ENCODE measurements at regions not wholly inside any gene's neighbourhood (a gene's known extent, or its start where the extent isn't known, plus 50 kb on each side); places are given as distances from the start of the nearest gene placed in this dataset.

DNA sequence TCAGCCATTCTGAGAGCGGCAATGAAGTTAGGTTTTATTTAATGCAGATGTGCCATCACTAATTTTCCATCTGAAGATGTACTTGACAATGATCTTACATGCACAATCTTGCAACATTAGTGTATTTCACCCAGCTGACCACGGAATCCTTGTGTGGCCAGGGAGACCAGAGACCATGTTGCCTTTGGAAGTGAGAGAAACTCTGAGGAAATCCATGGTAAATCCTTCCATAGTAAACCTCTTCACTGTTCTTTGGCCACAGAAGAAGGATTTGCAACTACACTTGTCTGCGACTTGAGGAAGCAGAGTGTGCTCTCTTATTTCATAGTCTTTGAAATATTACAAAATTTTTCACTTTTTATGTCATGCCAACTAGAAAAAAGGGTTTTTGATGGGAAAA is 128.4 kb upstream of the IGSF10 start:
- Histone ChIP-seq H2AFZ (ENCODE audit: low read length) (0 out of 2 replicates have a peak overlapping the region, but pooled peaks have one; percentile 9), H2BK15ac (ENCODE audit: low read length) (no peak overlapping the region), H3K4me3 (ENCODE audit: extremely low read depth in 1 of 4, insufficient read depth in 2 of 4, low read depth in 3 of 4, low read length in 4 of 4) (no peak overlapping the region), H3K4me2 (ENCODE audit: insufficient read depth in 1 of 2, low read depth in 2 of 2, low read length in 2 of 2) (no peak overlapping the region), H2AK5ac (ENCODE audit: low read depth, low read length) (no peak overlapping the region), H3K36me3 (ENCODE audit: control insufficient read depth in 2 of 4, insufficient read depth in 4 of 4, low read length in 3 of 4) (no peaks in the 10 kb centered on the region; a peak in 1 of 8 replicates), H3K23ac (ENCODE audit: insufficient read length) (no peak overlapping the region), H3K4me1 (replicated peaks in 1 of 4; ENCODE audit: control insufficient read depth in 3 of 4, insufficient read depth in 4 of 4, low read length in 3 of 4) (peaks cover 0 to 8% (median 1%) of the 10 kb centered on the region in 4 experiments; a peak in 3 of 7 replicates), H4K20me1 (replicated peaks in 1 of 2; ENCODE audit: control insufficient read depth in 1 of 2, insufficient read depth in 2 of 2, low read length in 2 of 2) (no peaks in the 10 kb centered on the region), H2BK20ac (ENCODE audit: low read length) (peak overlapping the region; percentile 6; the same call in 1 of the 2 replicates), H3K9ac (replicated peaks in 1 of 4; ENCODE audit: extremely low read depth in 1 of 4, low read depth in 3 of 4, low read length in 3 of 4) (no peak overlapping the region), H3K27me3 (replicated peaks in 1 of 4; ENCODE audit: control insufficient read depth in 3 of 4, extremely low read depth in 1 of 4, insufficient read depth in 3 of 4, low read length in 3 of 4) (no peaks in the 10 kb centered on the region), H4K8ac (ENCODE audit: extremely low read depth, insufficient read depth, low read length) (no peak overlapping the region), H3K9me3 (ENCODE audit: insufficient read depth in 2 of 2, low read depth in 1 of 2, low read length in 1 of 2) (peaks cover 0 to 6% of the 10 kb centered on the region in 2 experiments; a peak in 2 of 4 replicates), H4K5ac (ENCODE audit: insufficient read length, low read depth, low read length) (peak overlapping the region; percentile 8), H2BK5ac (ENCODE audit: low read depth, low read length) (no peak overlapping the region), H3K18ac (ENCODE audit: extremely low read depth, low read length) (no peak overlapping the region; the same call in 1 of the 2 replicates), H2BK12ac (ENCODE audit: low read depth, low read length) (no peak overlapping the region), H3K79me1 (ENCODE audit: low read depth, low read length) (no peaks in the 10 kb centered on the region), H3K56ac (replicated peaks; ENCODE audit: insufficient read length, low read depth, low read length) (no peak overlapping the region), H3K27ac (ENCODE audit: low read depth, low read length) (no peak overlapping the region), H3K23me2 (ENCODE audit: low read depth, low read length) (no peaks in the 10 kb centered on the region), H4K91ac (replicated peaks; ENCODE audit: insufficient read length, low read length) (no peak overlapping the region), H3K79me2 (ENCODE audit: control insufficient read depth in 1 of 2, insufficient read depth in 2 of 2, low read length in 2 of 2) (no peaks in the 10 kb centered on the region), H3K14ac (ENCODE audit: insufficient read length) (no peak overlapping the region), H2BK120ac (replicated peaks; ENCODE audit: low read depth, low read length) (no peak overlapping the region), H3K4ac (replicated peaks; ENCODE audit: insufficient read length, low read depth, low read length) (no peak overlapping the region)
- POLR2A ChIA-PET (ENCODE audit: partially characterized antibody) = no interaction called here
- 77% methylated on average over 3 of the region's 3 CpGs; no CpG with 5 or more reads in 1 of the 2 experiments for WGBS, 2 experiments (ENCODE audit: extremely low coverage in 1 of 2, insufficient coverage in 1 of 2, insufficient read length in 1 of 2, insufficient replicate concordance in 2 of 2, low coverage in 1 of 2, low lambda C conversion rate in 2 of 2, missing lambda C conversion rate in 1 of 2)
- CTCF ChIA-PET (ENCODE audit: partially characterized antibody) = interaction anchor here (0.8 to 1.5 kb wide), 2 partner anchors 11 to 24 kb away, joined by 3 read pairs; no protein-coding TSS in a partner anchor
- FAIRE-seq (no peak), DNase-seq (ENCODE audit: low read depth in 1 of 2, low spot score in 2 of 2) (no peak)
- TF ChIP-seq, protein P1, sequence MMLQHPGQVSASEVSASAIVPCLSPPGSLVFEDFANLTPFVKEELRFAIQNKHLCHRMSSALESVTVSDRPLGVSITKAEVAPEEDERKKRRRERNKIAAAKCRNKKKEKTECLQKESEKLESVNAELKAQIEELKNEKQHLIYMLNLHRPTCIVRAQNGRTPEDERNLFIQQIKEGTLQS (IDR thresholded peaks at IDR 0.05; ENCODE audit: insufficient read depth, low read depth, low read length) = no peak
- TF ChIP-seq NRF1 (IDR thresholded peaks at IDR 0.05; ENCODE audit: low read depth, low read length) = no peak
- no peak for TF ChIP-seq CREB1 (IDR thresholded peaks at IDR 0.05)
- no peak for TF ChIP-seq HDAC2 (IDR thresholded peaks at IDR 0.05; ENCODE audit: borderline replicate concordance in 1 of 2, low read depth in 2 of 2, low read length in 2 of 2)
- no peak for TF ChIP-seq CHD1 (IDR thresholded peaks at IDR 0.05; ENCODE audit: low read depth, low read length)
- TF ChIP-seq CBX5 (IDR thresholded peaks at IDR 0.05; ENCODE audit: low read depth, low read length) = no peak
- no peak for TF ChIP-seq TCF12 (IDR thresholded peaks at IDR 0.05; ENCODE audit: low read depth, low read length)
- no peak for TF ChIP-seq RAD21 (IDR thresholded peaks at IDR 0.05 in 1 of 2, conservative IDR thresholded peaks at IDR 0.05 in 1 of 2; ENCODE audit: low read depth in 2 of 2, low read length in 2 of 2)
- TF ChIP-seq SP4 (IDR thresholded peaks at IDR 0.05; ENCODE audit: low read length) = no peak
- TF ChIP-seq SRF (IDR thresholded peaks at IDR 0.05; ENCODE audit: low read depth, low read length) = no peak
- TF ChIP-seq HDAC6 (IDR thresholded peaks at IDR 0.05; ENCODE audit: low read depth, low read length) = no peak
- no peak for TF ChIP-seq KDM1A (IDR thresholded peaks at IDR 0.05; ENCODE audit: borderline replicate concordance, low read length)
- TF ChIP-seq CTBP2 (IDR thresholded peaks at IDR 0.05; ENCODE audit: borderline replicate concordance, insufficient read depth, insufficient read length, low read length) = no peak
- TF ChIP-seq BCL11A (IDR thresholded peaks at IDR 0.05; ENCODE audit: low read depth in 2 of 2, low read length in 2 of 2) = no peak
